A549 (cell line): ENCODE measurements at regions not wholly inside any gene's neighbourhood (a gene's known extent, or its start where the extent isn't known, plus 50 kb on each side); places are given as distances from the start of the nearest gene placed in this dataset.

Source experiments
- ATAC-seq, 2 experiments: fragments of 200-7000 bp in 1 of 2; fragments of >200 bp in 1 of 2; cut with Nextera tagmentation in 1 of 2; cut with Tn5 transposase in 1 of 2; 3 replicates each; pipeline versions ENCODE4 v1.8.0 to v1.9.1; 2018 to 2020; ENCODE audit warnings: mild to moderate bottlenecking in 1 of 2, moderate library complexity in 1 of 2
- CTCF ChIA-PET: fragments of 300-600 bp; sonication (Branson Sonifier 250); formaldehyde crosslinking; extraction: SDS; loops from one replicate; lab custom pipeline; 2021; ENCODE audit warnings: antibody characterized with exemption, inconsistent platforms; lab: Yijun Ruan, JAX
- POLR2A ChIA-PET: fragments of 350-600 bp; formaldehyde crosslinking; extraction: SDS; loops from one replicate; lab custom pipeline; 2021; ENCODE audit warnings: antibody characterized with exemption, inconsistent platforms; lab: Yijun Ruan, JAX
- DNase-seq, 2 experiments: peaks; one replicate each; pipeline versions ENCODE4 v3.0.0 to v3.0.0-alpha.2; 2011 to 2016; ENCODE audit warnings: low read depth in 1 of 2, low spot score in 1 of 2
- FAIRE-seq: peaks from 2 replicates; lab custom pipeline; 2011; peaks lifted over from hg19 to GRCh38; lab: Jason Lieb, UNC
- H3K27ac ChIP-seq, 2 experiments: fragments of >200 bp; sonication (Bioruptor Twin); formaldehyde crosslinking; 3 replicates each; pipeline ENCODE4 v1.5.1; 2016 to 2017
- H3K4me1 ChIP-seq: fragments of >200 bp; sonication (Bioruptor Twin); formaldehyde crosslinking; 3 replicates; pipeline ENCODE4 v1.6.1; 2016
- H3K4me2 ChIP-seq: fragments of >200 bp; sonication (Bioruptor Twin); formaldehyde crosslinking; 3 replicates; pipeline ENCODE4 v1.6.1; 2016
- H3K4me3 ChIP-seq: fragments of >200 bp; sonication (Bioruptor Twin); formaldehyde crosslinking; 3 replicates; pipeline ENCODE4 v1.5.1; 2016
- H3K9me3 ChIP-seq: fragments of >200 bp; sonication (Bioruptor Twin); formaldehyde crosslinking; 3 replicates; pipeline ENCODE4 v1.6.1; 2016
- CBX2 ChIP-seq: fragments of 200-600 bp; sonication (generic); IDR thresholded peaks from 2 replicates; pipeline ENCODE4 v1.6.1; 2016; ENCODE audit warnings: low read depth, mild to moderate bottlenecking, borderline replicate concordance
- CHD4 ChIP-seq: fragments of 200-600 bp; sonication (generic); IDR thresholded peaks from 2 replicates; pipeline ENCODE4 v1.6.1; 2016; ENCODE audit warnings: antibody characterized with exemption, mild to moderate bottlenecking, borderline replicate concordance
- E2F6 ChIP-seq: IDR thresholded peaks from 2 replicates; pipeline ENCODE4 v1.6.1; 2012; ENCODE audit warnings: low read depth, borderline replicate concordance
- EHMT2 ChIP-seq: fragments of 200-600 bp; sonication (generic); IDR thresholded peaks from 2 replicates; pipeline ENCODE4 v1.6.1; 2016; ENCODE audit warnings: antibody characterized with exemption, low read depth, mild to moderate bottlenecking, moderate library complexity
- EP300 ChIP-seq, 2 experiments: fragments of >200 bp; sonication (Bioruptor Twin); formaldehyde crosslinking; IDR thresholded peaks; 2 replicates in 1 of 2; 3 replicates in 1 of 2; pipeline ENCODE4 v1.6.1; 2016 to 2017
- FOSB ChIP-seq: fragments of 250-450 bp; sonication (Bioruptor Pico); IDR thresholded peaks from 2 replicates; pipeline ENCODE4 v1.5.0; 2020; ENCODE audit warnings: mild to moderate bottlenecking, moderate library complexity
- FOXS1 ChIP-seq: fragments of 250-450 bp; sonication (Bioruptor Pico); IDR thresholded peaks from 2 replicates; pipeline ENCODE4 v1.5.0; 2020; ENCODE audit warnings: mild to moderate bottlenecking, moderate library complexity
- GATA3 ChIP-seq: IDR thresholded peaks from 2 replicates; pipeline ENCODE4 v1.6.1; 2012; ENCODE audit warnings: borderline replicate concordance
- HOXB13 ChIP-seq: fragments of 250-450 bp; sonication (Bioruptor Pico); IDR thresholded peaks from 2 replicates; pipeline ENCODE4 v1.5.0; 2020; ENCODE audit warnings: low read depth, mild to moderate bottlenecking, moderate library complexity
- JUN ChIP-seq, 2 experiments: fragments of >200 bp; sonication (Bioruptor Twin); formaldehyde crosslinking; IDR thresholded peaks; 2 replicates in 1 of 2; 3 replicates in 1 of 2; pipeline ENCODE4 v1.6.1; 2016 to 2017
- KDM5A ChIP-seq: fragments of 200-600 bp; sonication (generic); IDR thresholded peaks from 2 replicates; pipeline ENCODE4 v1.6.1; 2016; ENCODE audit warnings: antibody characterized with exemption, mild to moderate bottlenecking
- MAFK ChIP-seq: fragments of 450-650 bp; IDR thresholded peaks from 2 replicates; pipeline ENCODE4 v1.6.1; 2014; ENCODE audit not compliant: partially characterized antibody
- MAZ ChIP-seq: fragments of 150-350 bp; IDR thresholded peaks from 2 replicates; pipeline ENCODE4 v1.6.1; 2014; ENCODE audit warnings: antibody characterized with exemption, low read depth, low read length, borderline replicate concordance
- TP53 ChIP-seq: fragments of 250-450 bp; sonication (Bioruptor Pico); IDR thresholded peaks from 2 replicates; pipeline ENCODE4 v1.5.0; 2021; ENCODE audit warnings: mild to moderate bottlenecking, moderate library complexity
- ZC3H11A ChIP-seq: fragments of 450-650 bp; IDR thresholded peaks from 2 replicates; pipeline ENCODE4 v1.6.1; 2014; ENCODE audit warnings: antibody characterized with exemption, mild to moderate bottlenecking
- ZFP36 ChIP-seq: fragments of 450-650 bp; IDR thresholded peaks from 2 replicates; pipeline ENCODE4 v1.6.1; 2014; ENCODE audit warnings: borderline replicate concordance; ENCODE audit not compliant: partially characterized antibody
- ZSCAN20 ChIP-seq: fragments of 250-450 bp; sonication (Bioruptor Pico); IDR thresholded peaks from 2 replicates; pipeline ENCODE4 v1.8.0; 2022; ENCODE audit warnings: mild to moderate bottlenecking, moderate library complexity
- WGBS: methylation state at CpG from one replicate; pipeline ENCODE4 v1.1.6; 2017; ENCODE audit errors: missing lambda C conversion rate; 5-methylcytosine and 5-hydroxymethylcytosine counted together
- TF ChIP-seq, protein P1 (sequence below): fragments of 450-650 bp; IDR thresholded peaks from 2 replicates; pipeline ENCODE4 v1.6.1; 2014; ENCODE audit warnings: antibody characterized with exemption
- TF ChIP-seq, protein P2 (sequence below): fragments of 250-450 bp; sonication (Bioruptor Pico); IDR thresholded peaks from 2 replicates; pipeline ENCODE4 v1.5.0; 2020; ENCODE audit warnings: low read depth, mild to moderate bottlenecking, moderate library complexity

GRCh38 chr13:84249463-84249862, 367.2 kb upstream of the SLITRK1 start:
- WGBS: 4% methylated on average over 3 of the region's 3 CpGs
- ChIA-PET CTCF (no interaction called here), POLR2A (no interaction called here)
- H3K4me2 ChIP-seq: no peak overlapping the region
- H3K4me1 ChIP-seq: no peaks in the 10 kb centered on the region
- H3K9me3 ChIP-seq: no peaks in the 10 kb centered on the region
- no peak for FAIRE-seq
- no peak for ATAC-seq
- no peak for TF ChIP-seq HOXB13 (CRISPR knock-in tag)
- no peak for DNase-seq
- no peak overlapping the region for H3K27ac ChIP-seq
- H3K4me3 ChIP-seq: no peak overlapping the region

- TF ChIP-seq JUN (IDR thresholded peaks at IDR 0.05) (no peak), EHMT2 (no peak), FOSB (CRISPR knock-in tag) (no peak), ZFP36 (no peak), GATA3 (no peak), HOXB13 (CRISPR knock-in tag) (no peak), MAZ (no peak), ZSCAN20 (no peak), E2F6 (no peak), CBX2 (no peak), TP53 (CRISPR knock-in tag) (no peak), EP300 (IDR thresholded peaks at IDR 0.05) (no peak)
- TF ChIP-seq, protein P1, sequence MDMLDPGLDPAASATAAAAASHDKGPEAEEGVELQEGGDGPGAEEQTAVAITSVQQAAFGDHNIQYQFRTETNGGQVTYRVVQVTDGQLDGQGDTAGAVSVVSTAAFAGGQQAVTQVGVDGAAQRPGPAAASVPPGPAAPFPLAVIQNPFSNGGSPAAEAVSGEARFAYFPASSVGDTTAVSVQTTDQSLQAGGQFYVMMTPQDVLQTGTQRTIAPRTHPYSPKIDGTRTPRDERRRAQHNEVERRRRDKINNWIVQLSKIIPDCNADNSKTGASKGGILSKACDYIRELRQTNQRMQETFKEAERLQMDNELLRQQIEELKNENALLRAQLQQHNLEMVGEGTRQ: no peak
- H3K4me3 ChIP-seq: no peak overlapping the region
- H3K27ac ChIP-seq: no peak overlapping the region
- 13% methylated on average over 1 of the region's 1 CpG for WGBS
- H3K9me3 ChIP-seq: no peaks in the 10 kb centered on the region
- DNase-seq (no peak), ATAC-seq (no peak), FAIRE-seq (no peak)
- CTCF ChIA-PET: no interaction called here
- no peaks in the 10 kb centered on the region for H3K4me1 ChIP-seq
- no peak overlapping the region for H3K4me2 ChIP-seq
- POLR2A ChIA-PET: no interaction called here
These were observed 361.1 kb upstream of the SLITRK1 start for GRCh38 chr13:84243340-84243739.

GRCh38 chr13:84239032-84239431, 356.8 kb upstream of the SLITRK1 start:
- no peaks in the 10 kb centered on the region for H3K9me3 ChIP-seq
- no peak for FAIRE-seq
- ChIA-PET POLR2A (no interaction called here), CTCF (no interaction called here)
- H3K4me1 ChIP-seq: no peaks in the 10 kb centered on the region
- no peak overlapping the region for H3K4me3 ChIP-seq
- H3K4me2 ChIP-seq: no peak overlapping the region
- no peak for ATAC-seq
- 38% methylated on average over 1 of the region's 1 CpG for WGBS
- H3K27ac ChIP-seq: no peak overlapping the region
- peak; percentile 40 for TF ChIP-seq MAFK
- no peak for TF ChIP-seq ZFP36
- TF ChIP-seq EHMT2: no peak
- DNase-seq: no peak

- no peak for DNase-seq
- no peak overlapping the region for H3K27ac ChIP-seq
- H3K4me3 ChIP-seq: no peak overlapping the region
- no peaks in the 10 kb centered on the region for H3K4me1 ChIP-seq
- no peak for ATAC-seq
- CTCF ChIA-PET: no interaction called here
- H3K4me2 ChIP-seq: no peak overlapping the region
- POLR2A ChIA-PET: no interaction called here
- H3K9me3 ChIP-seq: no peaks in the 10 kb centered on the region
- TF ChIP-seq ZC3H11A (no peak), CBX2 (no peak), ZSCAN20 (no peak), MAFK (no peak), CHD4 (no peak), FOXS1 (CRISPR knock-in tag) (no peak), KDM5A (no peak)
- TF ChIP-seq, protein P2, sequence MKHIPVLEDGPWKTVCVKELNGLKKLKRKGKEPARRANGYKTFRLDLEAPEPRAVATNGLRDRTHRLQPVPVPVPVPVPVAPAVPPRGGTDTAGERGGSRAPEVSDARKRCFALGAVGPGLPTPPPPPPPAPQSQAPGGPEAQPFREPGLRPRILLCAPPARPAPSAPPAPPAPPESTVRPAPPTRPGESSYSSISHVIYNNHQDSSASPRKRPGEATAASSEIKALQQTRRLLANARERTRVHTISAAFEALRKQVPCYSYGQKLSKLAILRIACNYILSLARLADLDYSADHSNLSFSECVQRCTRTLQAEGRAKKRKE: no peak
- TF ChIP-seq, protein P1: no peak
- FAIRE-seq: no peak
- 10% methylated on average over 1 of the region's 1 CpG for WGBS
These were observed 356.1 kb upstream of the SLITRK1 start for GRCh38 chr13:84238381-84238780.
